GM23338 (cell line): ENCODE measurements at regions not wholly inside any gene's neighbourhood (a gene's known extent, or its start where the extent isn't known, plus 50 kb on each side); places are given as distances from the start of the nearest gene placed in this dataset.

Experiments used
- ATAC-seq: fragments of 200-7000 bp; cut with Tn5 transposase; 3 replicates; pipeline ENCODE4 v1.9.1; 2020
- DNase-seq: peaks from one replicate; pipeline ENCODE4 v3.0.0-alpha.2; 2015; ENCODE audit warnings: low spot score
- H2AFZ ChIP-seq: fragments of 200-600 bp; sonication (generic); 2 replicates; pipeline ENCODE4 v1.8.0; 2016; ENCODE audit warnings: antibody characterized with exemption, mild to moderate bottlenecking, moderate library complexity
- H3F3A ChIP-seq: fragments of 200-600 bp; sonication (generic); replicated peaks from 2 replicates; pipeline ENCODE4 v1.8.0; 2017; ENCODE audit warnings: antibody characterized with exemption, mixed run types, low read depth
- H3K27ac ChIP-seq: fragments of 200-600 bp; sonication (generic); 2 replicates; pipeline ENCODE4 v1.6.1; 2016; ENCODE audit warnings: low read depth
- H3K27me3 ChIP-seq: fragments of 200-600 bp; sonication (generic); 2 replicates; pipeline ENCODE4 v1.8.0; 2016; ENCODE audit warnings: mild to moderate bottlenecking, mixed run types, moderate library complexity; ENCODE audit not compliant: insufficient read depth
- H3K36me3 ChIP-seq: fragments of 200-600 bp; sonication (generic); 2 replicates; pipeline ENCODE4 v1.8.0; 2016; ENCODE audit warnings: mild to moderate bottlenecking; ENCODE audit not compliant: insufficient read depth
- H3K4me1 ChIP-seq: fragments of 200-600 bp; sonication (generic); 2 replicates; pipeline ENCODE4 v1.8.0; 2016; ENCODE audit warnings: mild to moderate bottlenecking, moderate library complexity; ENCODE audit not compliant: insufficient read depth
- H3K4me2 ChIP-seq: fragments of 200-600 bp; sonication (generic); 2 replicates; pipeline ENCODE4 v1.7.1; 2017; ENCODE audit warnings: mixed run types
- H3K4me3 ChIP-seq: fragments of 200-600 bp; sonication (generic); 2 replicates; pipeline ENCODE4 v1.6.1; 2016; ENCODE audit warnings: mixed run types
- H3K79me2 ChIP-seq: fragments of 200-600 bp; sonication (generic); replicated peaks from 2 replicates; pipeline ENCODE4 v1.8.0; 2017; ENCODE audit warnings: mild to moderate bottlenecking; ENCODE audit not compliant: insufficient read depth
- H3K9me2 ChIP-seq: fragments of 200-600 bp; sonication (generic); 2 replicates; pipeline ENCODE4 v1.8.0; 2017; ENCODE audit not compliant: insufficient read depth
- H4K20me1 ChIP-seq: fragments of 200-600 bp; sonication (generic); replicated peaks from 2 replicates; pipeline ENCODE4 v1.8.0; 2017; ENCODE audit warnings: mild to moderate bottlenecking; ENCODE audit not compliant: insufficient read depth
- H3K27ac Mint-ChIP-seq: 2 replicates; pipeline ENCODE4 v1.8.0; 2020; ENCODE audit warnings: inconsistent platforms, mild to moderate bottlenecking, moderate library complexity, mixed read lengths
- H3K27me3 Mint-ChIP-seq: 3 replicates; pipeline ENCODE4 v1.8.0; 2022; ENCODE audit warnings: low read depth, mild to moderate bottlenecking, moderate library complexity, mixed read lengths, inconsistent platforms; ENCODE audit not compliant: insufficient read depth, poor library complexity
- H3K36me3 Mint-ChIP-seq: 3 replicates; pipeline ENCODE4 v1.8.0; 2021; ENCODE audit warnings: low read depth, mild to moderate bottlenecking, inconsistent platforms, moderate library complexity, mixed read lengths
- H3K4me1 Mint-ChIP-seq: 3 replicates; pipeline ENCODE4 v1.8.0; 2020; ENCODE audit warnings: mild to moderate bottlenecking, inconsistent platforms, mixed read lengths
- H3K4me3 Mint-ChIP-seq: 3 replicates; pipeline ENCODE4 v1.8.0; 2021; ENCODE audit warnings: moderate library complexity, mild to moderate bottlenecking, inconsistent platforms, mixed read lengths
- H3K9me3 Mint-ChIP-seq: 3 replicates; pipeline ENCODE4 v1.8.0; 2020; ENCODE audit warnings: moderate library complexity, mild to moderate bottlenecking, inconsistent platforms, mixed read lengths
- CREB1 ChIP-seq: fragments of 250-450 bp; sonication (Bioruptor Pico); IDR thresholded peaks from 2 replicates; pipeline ENCODE4 v1.5.0; 2020; ENCODE audit warnings: low read depth, mild to moderate bottlenecking, moderate library complexity
- ETS1 ChIP-seq: IDR thresholded peaks from 2 replicates; pipeline ENCODE4 v1.6.1; 2016; ENCODE audit warnings: antibody characterized with exemption
- EZH2 ChIP-seq: fragments of 200-600 bp; sonication (generic); IDR thresholded peaks from one replicate; pipeline ENCODE4 v1.8.0; 2017; ENCODE audit warnings: antibody characterized with exemption, mild to moderate bottlenecking, low read depth; ENCODE audit not compliant: unreplicated experiment
- EZH2phosphoT487 ChIP-seq: fragments of 200-600 bp; sonication (generic); IDR thresholded peaks from one replicate; pipeline ENCODE4 v1.8.1; 2018; ENCODE audit warnings: antibody characterized with exemption; ENCODE audit not compliant: unreplicated experiment
- JUNB ChIP-seq: IDR thresholded peaks from one replicate; pipeline ENCODE4 v1.6.1; 2016; ENCODE audit warnings: antibody characterized with exemption; ENCODE audit not compliant: unreplicated experiment
- NANOG ChIP-seq: IDR thresholded peaks from 2 replicates; pipeline ENCODE4 v1.6.1; 2016; ENCODE audit warnings: antibody characterized with exemption, borderline replicate concordance
- POLR2AphosphoS5 ChIP-seq: IDR thresholded peaks from 2 replicates; pipeline ENCODE4 v1.6.1; 2016; ENCODE audit warnings: antibody characterized with exemption, low read depth
- STAT1 ChIP-seq: IDR thresholded peaks from one replicate; pipeline ENCODE4 v1.6.1; 2016; ENCODE audit warnings: antibody characterized with exemption; ENCODE audit not compliant: unreplicated experiment
- ZNF114 ChIP-seq: fragments of 250-450 bp; sonication (Bioruptor Pico); IDR thresholded peaks from 2 replicates; pipeline ENCODE4 v1.5.0; 2020; ENCODE audit warnings: mild to moderate bottlenecking, moderate library complexity
- ZNF331 ChIP-seq: fragments of 250-450 bp; sonication (Bioruptor Pico); IDR thresholded peaks from 2 replicates; pipeline ENCODE4 v1.5.0; 2020; ENCODE audit warnings: low read depth, mild to moderate bottlenecking, moderate library complexity
- TF ChIP-seq, protein P1 (sequence below), 2 experiments: fragments of 200-600 bp in 1 of 2; sonication (generic) in 1 of 2; conservative IDR thresholded peaks; 2 replicates each; pipeline versions ENCODE4 v1.5.1 to v1.6.1; 2016 to 2017; ENCODE audit warnings: antibody characterized with exemption in 2 of 2, low read depth in 2 of 2, mild to moderate bottlenecking in 2 of 2, moderate library complexity in 1 of 2
- TF ChIP-seq, protein P2 (sequence below): fragments of 250-450 bp; sonication (Bioruptor Pico); IDR thresholded peaks from 2 replicates; pipeline ENCODE4 v1.5.0; 2020; ENCODE audit warnings: mild to moderate bottlenecking, moderate library complexity

DNA sequence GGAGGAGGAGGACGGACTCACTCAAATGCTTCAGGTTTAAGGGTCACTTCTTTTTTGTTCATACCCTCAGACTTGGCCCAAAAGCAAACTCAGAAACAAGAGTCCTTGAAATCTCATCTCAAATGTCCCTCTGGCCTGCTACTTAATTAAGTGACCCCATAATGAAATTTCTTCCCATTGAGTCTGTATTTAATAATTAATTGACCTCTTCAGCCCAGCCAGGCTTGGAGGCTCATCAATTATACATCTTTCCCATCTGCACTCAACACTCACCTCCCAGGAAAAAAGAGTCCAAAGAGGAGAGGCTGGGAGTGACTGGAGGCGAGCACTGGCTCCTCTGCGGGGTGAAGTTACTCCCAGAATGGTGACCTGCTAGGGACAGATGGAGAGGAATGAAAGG is 90.5 kb upstream of the EYA2 start (continued):
- no peak for TF ChIP-seq EZH2phosphoT487
- no peak for TF ChIP-seq CREB1
- TF ChIP-seq ETS1, result no peak
- TF ChIP-seq ZNF331 (CRISPR knock-in tag), result no peak
- TF ChIP-seq JUNB, result no peak
- no peak for TF ChIP-seq ZNF114 (CRISPR knock-in tag)
- TF ChIP-seq STAT1, result no peak
- TF ChIP-seq NANOG, result no peak
- TF ChIP-seq, protein P1, sequence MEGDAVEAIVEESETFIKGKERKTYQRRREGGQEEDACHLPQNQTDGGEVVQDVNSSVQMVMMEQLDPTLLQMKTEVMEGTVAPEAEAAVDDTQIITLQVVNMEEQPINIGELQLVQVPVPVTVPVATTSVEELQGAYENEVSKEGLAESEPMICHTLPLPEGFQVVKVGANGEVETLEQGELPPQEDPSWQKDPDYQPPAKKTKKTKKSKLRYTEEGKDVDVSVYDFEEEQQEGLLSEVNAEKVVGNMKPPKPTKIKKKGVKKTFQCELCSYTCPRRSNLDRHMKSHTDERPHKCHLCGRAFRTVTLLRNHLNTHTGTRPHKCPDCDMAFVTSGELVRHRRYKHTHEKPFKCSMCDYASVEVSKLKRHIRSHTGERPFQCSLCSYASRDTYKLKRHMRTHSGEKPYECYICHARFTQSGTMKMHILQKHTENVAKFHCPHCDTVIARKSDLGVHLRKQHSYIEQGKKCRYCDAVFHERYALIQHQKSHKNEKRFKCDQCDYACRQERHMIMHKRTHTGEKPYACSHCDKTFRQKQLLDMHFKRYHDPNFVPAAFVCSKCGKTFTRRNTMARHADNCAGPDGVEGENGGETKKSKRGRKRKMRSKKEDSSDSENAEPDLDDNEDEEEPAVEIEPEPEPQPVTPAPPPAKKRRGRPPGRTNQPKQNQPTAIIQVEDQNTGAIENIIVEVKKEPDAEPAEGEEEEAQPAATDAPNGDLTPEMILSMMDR (conservative IDR thresholded peaks at IDR 0.05; ENCODE audit: low read depth in 2 of 2), result no peak
- TF ChIP-seq EZH2, result no peak

- Mint-ChIP-seq H3K27me3 (peaks cover 2% of the 10 kb centered on the region), H3K27ac (no peak overlapping the region), H3K36me3 (no peaks in the 10 kb centered on the region), H3K4me1 (peaks cover 27% of the 10 kb centered on the region), H3K9me3 (no peaks in the 10 kb centered on the region), H3K4me3 (no peak overlapping the region)
- Histone ChIP-seq H2AFZ (no peak overlapping the region), H4K20me1 (no peaks in the 10 kb centered on the region), H3K27me3 (no peaks in the 10 kb centered on the region), H3K9me2 (no peaks in the 10 kb centered on the region), H3K4me2 (no peak overlapping the region), H3K4me3 (no peak overlapping the region), H3K36me3 (no peaks in the 10 kb centered on the region), H3K27ac (no peak overlapping the region), H3F3A (0 out of 2 replicates have a peak, but pooled peaks cover 7% of the 10 kb centered on the region), H3K4me1 (peaks cover 6% of the 10 kb centered on the region; the same call in 1 of the 2 replicates), H3K79me2 (no peaks in the 10 kb centered on the region)
- no peak for DNase-seq
- ATAC-seq, result no peak
- TF ChIP-seq ZNF114 (CRISPR knock-in tag) (no peak), EZH2phosphoT487 (no peak), STAT1 (no peak), ZNF331 (CRISPR knock-in tag) (no peak), JUNB (no peak), ETS1 (no peak), EZH2 (no peak), POLR2AphosphoS5 (no peak), CREB1 (no peak), NANOG (no peak)
- TF ChIP-seq, protein P2, sequence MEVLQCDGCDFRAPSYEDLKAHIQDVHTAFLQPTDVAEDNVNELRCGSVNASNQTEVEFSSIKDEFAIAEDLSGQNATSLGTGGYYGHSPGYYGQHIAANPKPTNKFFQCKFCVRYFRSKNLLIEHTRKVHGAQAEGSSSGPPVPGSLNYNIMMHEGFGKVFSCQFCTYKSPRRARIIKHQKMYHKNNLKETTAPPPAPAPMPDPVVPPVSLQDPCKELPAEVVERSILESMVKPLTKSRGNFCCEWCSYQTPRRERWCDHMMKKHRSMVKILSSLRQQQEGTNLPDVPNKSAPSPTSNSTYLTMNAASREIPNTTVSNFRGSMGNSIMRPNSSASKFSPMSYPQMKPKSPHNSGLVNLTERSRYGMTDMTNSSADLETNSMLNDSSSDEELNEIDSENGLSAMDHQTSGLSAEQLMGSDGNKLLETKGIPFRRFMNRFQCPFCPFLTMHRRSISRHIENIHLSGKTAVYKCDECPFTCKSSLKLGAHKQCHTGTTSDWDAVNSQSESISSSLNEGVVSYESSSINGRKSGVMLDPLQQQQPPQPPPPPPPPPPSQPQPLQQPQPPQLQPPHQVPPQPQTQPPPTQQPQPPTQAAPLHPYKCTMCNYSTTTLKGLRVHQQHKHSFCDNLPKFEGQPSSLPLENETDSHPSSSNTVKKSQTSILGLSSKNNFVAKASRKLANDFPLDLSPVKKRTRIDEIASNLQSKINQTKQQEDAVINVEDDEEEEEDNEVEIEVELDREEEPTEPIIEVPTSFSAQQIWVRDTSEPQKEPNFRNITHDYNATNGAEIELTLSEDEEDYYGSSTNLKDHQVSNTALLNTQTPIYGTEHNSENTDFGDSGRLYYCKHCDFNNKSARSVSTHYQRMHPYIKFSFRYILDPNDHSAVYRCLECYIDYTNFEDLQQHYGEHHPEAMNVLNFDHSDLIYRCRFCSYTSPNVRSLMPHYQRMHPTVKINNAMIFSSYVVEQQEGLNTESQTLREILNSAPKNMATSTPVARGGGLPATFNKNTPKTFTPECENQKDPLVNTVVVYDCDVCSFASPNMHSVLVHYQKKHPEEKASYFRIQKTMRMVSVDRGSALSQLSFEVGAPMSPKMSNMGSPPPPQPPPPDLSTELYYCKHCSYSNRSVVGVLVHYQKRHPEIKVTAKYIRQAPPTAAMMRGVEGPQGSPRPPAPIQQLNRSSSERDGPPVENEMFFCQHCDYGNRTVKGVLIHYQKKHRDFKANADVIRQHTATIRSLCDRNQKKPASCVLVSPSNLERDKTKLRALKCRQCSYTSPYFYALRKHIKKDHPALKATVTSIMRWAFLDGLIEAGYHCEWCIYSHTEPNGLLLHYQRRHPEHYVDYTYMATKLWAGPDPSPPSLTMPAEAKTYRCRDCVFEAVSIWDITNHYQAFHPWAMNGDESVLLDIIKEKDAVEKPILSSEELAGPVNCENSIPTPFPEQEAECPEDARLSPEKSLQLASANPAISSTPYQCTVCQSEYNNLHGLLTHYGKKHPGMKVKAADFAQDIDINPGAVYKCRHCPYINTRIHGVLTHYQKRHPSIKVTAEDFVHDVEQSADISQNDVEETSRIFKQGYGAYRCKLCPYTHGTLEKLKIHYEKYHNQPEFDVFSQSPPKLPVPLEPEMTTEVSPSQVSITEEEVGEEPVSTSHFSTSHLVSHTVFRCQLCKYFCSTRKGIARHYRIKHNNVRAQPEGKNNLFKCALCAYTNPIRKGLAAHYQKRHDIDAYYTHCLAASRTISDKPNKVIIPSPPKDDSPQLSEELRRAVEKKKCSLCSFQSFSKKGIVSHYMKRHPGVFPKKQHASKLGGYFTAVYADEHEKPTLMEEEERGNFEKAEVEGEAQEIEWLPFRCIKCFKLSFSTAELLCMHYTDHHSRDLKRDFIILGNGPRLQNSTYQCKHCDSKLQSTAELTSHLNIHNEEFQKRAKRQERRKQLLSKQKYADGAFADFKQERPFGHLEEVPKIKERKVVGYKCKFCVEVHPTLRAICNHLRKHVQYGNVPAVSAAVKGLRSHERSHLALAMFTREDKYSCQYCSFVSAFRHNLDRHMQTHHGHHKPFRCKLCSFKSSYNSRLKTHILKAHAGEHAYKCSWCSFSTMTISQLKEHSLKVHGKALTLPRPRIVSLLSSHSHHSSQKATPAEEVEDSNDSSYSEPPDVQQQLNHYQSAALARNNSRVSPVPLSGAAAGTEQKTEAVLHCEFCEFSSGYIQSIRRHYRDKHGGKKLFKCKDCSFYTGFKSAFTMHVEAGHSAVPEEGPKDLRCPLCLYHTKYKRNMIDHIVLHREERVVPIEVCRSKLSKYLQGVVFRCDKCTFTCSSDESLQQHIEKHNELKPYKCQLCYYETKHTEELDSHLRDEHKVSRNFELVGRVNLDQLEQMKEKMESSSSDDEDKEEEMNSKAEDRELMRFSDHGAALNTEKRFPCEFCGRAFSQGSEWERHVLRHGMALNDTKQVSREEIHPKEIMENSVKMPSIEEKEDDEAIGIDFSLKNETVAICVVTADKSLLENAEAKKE, result no peak
Measured at GRCh38 chr20:46805836-46806235, 88.8 kb upstream of the EYA2 start.
